Gastrocnemius medialis (tissue), 4 donors: ENCODE measurements at regions not wholly inside any gene's neighbourhood (a gene's known extent, or its start where the extent isn't known, plus 50 kb on each side); places are given as distances from the start of the nearest gene placed in this dataset.

Experiments
- ATAC-seq, 2 donors: fragments of 150-250 bp; one replicate each; pipeline ENCODE4 v1.9.1; 2016
- DNase-seq, 2 donors: peaks; one replicate each; pipeline ENCODE4 v3.0.0-alpha.2; 2019
- H3K27ac ChIP-seq, 4 donors: fragments of 200-600 bp; sonication (generic); 1 replicate in 1 of 4; 2 replicates in 3 of 4; pipeline ENCODE4 v1.5.1; 2016 to 2018; ENCODE audit warnings: mild to moderate bottlenecking in 2 of 4, moderate library complexity in 1 of 4
- H3K27me3 ChIP-seq, 3 donors: fragments of 200-600 bp; sonication (generic) in 2 of 3; 1 replicate in 1 of 3; 2 replicates in 2 of 3; pipeline versions ENCODE4 v1.5.1 to v1.6.0; 2016 to 2019; ENCODE audit warnings: mild to moderate bottlenecking in 1 of 3, moderate library complexity in 1 of 3
- H3K36me3 ChIP-seq, 2 donors: fragments of 200-600 bp; sonication (generic) in 1 of 2; one replicate each; pipeline ENCODE4 v1.5.1; 2017 to 2018
- H3K4me1 ChIP-seq, 2 donors: fragments of 200-600 bp; sonication (generic) in 1 of 2; one replicate each; pipeline ENCODE4 v1.5.1; 2016 to 2017; ENCODE audit warnings: mild to moderate bottlenecking in 2 of 2
- H3K4me3 ChIP-seq, 4 donors: fragments of 200-600 bp; sonication (generic) in 3 of 4; 1 replicate in 1 of 4; 2 replicates in 3 of 4; pipeline ENCODE4 v1.5.1; 2016 to 2019; ENCODE audit warnings: mild to moderate bottlenecking in 2 of 4
- H3K9me3 ChIP-seq, 3 donors: fragments of 200-600 bp; sonication (generic) in 2 of 3; 1 replicate in 1 of 3; 2 replicates in 2 of 3; pipeline ENCODE4 v1.5.1; 2016 to 2019
- CTCF ChIP-seq, 5 experiments: fragments of 450-650 bp in 3 of 5; fragments of 200-600 bp in 2 of 5; sonication (generic) in 2 of 5; IDR thresholded peaks in 4 of 5; conservative IDR thresholded peaks in 1 of 5; 1 replicate in 4 of 5; 2 replicates in 1 of 5; pipeline ENCODE4 v1.5.1; 2016 to 2019; ENCODE audit warnings: antibody characterized with exemption in 5 of 5, mild to moderate bottlenecking in 3 of 5, moderate library complexity in 3 of 5
- POLR2A ChIP-seq, 2 donors: fragments of 450-650 bp; IDR thresholded peaks; one replicate each; pipeline ENCODE4 v1.6.1; 2017; ENCODE audit warnings: antibody characterized with exemption in 2 of 2, mild to moderate bottlenecking in 2 of 2, moderate library complexity in 2 of 2
- in situ Hi-C, 4 donors: fragments of 200-750 bp; cut with MboI; loops; one replicate each; pipeline versions ENCODE4 v1.15.0 to v1.8.0; 2017; ENCODE audit warnings: low sequenced_read_pairs in 4 of 4
- intact Hi-C: fragments of 100-400 bp; cut with DNase I; formaldehyde crosslinking; loops from one replicate; pipeline ENCODE4 v1.15.1; 2023; ENCODE audit warnings: low total_unique reads

- Histone ChIP-seq H3K4me1 (no peaks in the 10 kb centered on the region), H3K27me3 (no peaks in the 10 kb centered on the region), H3K36me3 (no peaks in the 10 kb centered on the region), H3K27ac (no peak overlapping the region), H3K4me3 (no peak overlapping the region), H3K9me3 (no peaks in the 10 kb centered on the region)
- ATAC-seq (no peak), DNase-seq (no peak)
- TF ChIP-seq POLR2A (IDR thresholded peaks at IDR 0.05) (no peak), CTCF (IDR thresholded peaks at IDR 0.05 in 4 of 5, conservative IDR thresholded peaks at IDR 0.05 in 1 of 5) (no peak)
- intact Hi-C loops (no loop called here), in situ Hi-C loops (no loop called here)
These were observed 276.9 kb upstream of the HS3ST5 start for GRCh38 chr6:114619621-114620200.

DNA sequence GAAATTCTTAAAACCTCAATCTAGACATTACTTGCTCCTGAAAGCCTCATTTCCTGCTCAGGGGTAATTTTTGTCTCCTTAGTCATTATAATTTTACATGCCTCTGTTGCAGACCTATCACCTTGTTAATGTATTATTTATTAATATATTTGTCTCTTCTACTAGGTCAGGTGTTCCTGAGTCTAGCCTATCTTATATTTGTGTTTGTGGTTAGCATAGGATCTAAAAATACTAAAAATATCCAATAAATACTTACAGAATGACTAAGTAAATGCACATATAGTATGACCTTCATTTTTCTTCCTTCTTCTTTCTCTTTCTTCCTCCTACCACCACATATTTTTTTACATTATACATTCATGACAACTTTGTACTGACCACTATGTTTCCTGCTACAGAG, 268.9 kb upstream of the HS3ST5 start:
- Histone ChIP-seq H3K27me3 (no peaks in the 10 kb centered on the region), H3K4me1 (no peaks in the 10 kb centered on the region), H3K4me3 (no peak overlapping the region), H3K9me3 (no peaks in the 10 kb centered on the region), H3K36me3 (no peaks in the 10 kb centered on the region), H3K27ac (no peak overlapping the region)
- no peak for DNase-seq
- intact Hi-C loops = no loop called here
- in situ Hi-C loops = no loop called here
- ATAC-seq = no peak
- no peak for TF ChIP-seq POLR2A (IDR thresholded peaks at IDR 0.05)
- TF ChIP-seq CTCF (IDR thresholded peaks at IDR 0.05 in 4 of 5, conservative IDR thresholded peaks at IDR 0.05 in 1 of 5) = no peak

DNA sequence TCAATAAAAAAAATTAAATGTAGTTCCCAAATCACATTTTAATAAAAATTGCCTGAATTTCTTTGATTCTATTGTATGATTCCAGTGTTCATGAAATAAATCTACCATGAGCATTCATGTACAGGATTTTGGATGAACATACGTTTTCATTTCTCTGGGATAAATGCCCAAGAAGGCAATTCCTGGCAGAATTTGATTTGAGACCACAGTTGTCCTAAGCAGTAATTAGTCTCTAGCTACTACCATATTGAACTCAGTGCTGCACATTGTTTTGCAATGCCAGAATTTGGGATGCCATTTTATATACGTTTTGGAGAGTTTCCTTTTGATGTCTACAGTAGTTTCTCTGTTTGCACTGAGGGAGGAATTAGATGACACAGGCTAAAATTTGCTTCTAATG, 265.3 kb upstream of the HS3ST5 start:
- in situ Hi-C loops (no loop called here), intact Hi-C loops (no loop called here)
- Histone ChIP-seq H3K4me3 (no peak overlapping the region), H3K4me1 (no peaks in the 10 kb centered on the region), H3K36me3 (no peaks in the 10 kb centered on the region), H3K27ac (no peak overlapping the region), H3K27me3 (no peaks in the 10 kb centered on the region), H3K9me3 (no peaks in the 10 kb centered on the region)
- DNase-seq (no peak), ATAC-seq (no peak)
- TF ChIP-seq POLR2A (IDR thresholded peaks at IDR 0.05) = no peak
- no peak for TF ChIP-seq CTCF (IDR thresholded peaks at IDR 0.05 in 4 of 5, conservative IDR thresholded peaks at IDR 0.05 in 1 of 5)

GRCh38 chr6:114605656-114606055, 262.8 kb upstream of the HS3ST5 start:
- Histone ChIP-seq H3K27ac (no peak overlapping the region), H3K9me3 (no peaks in the 10 kb centered on the region), H3K4me3 (no peak overlapping the region), H3K27me3 (no peaks in the 10 kb centered on the region), H3K4me1 (no peaks in the 10 kb centered on the region), H3K36me3 (no peaks in the 10 kb centered on the region)
- intact Hi-C loops (no loop called here), in situ Hi-C loops (no loop called here)
- no peak for ATAC-seq
- DNase-seq = no peak
- TF ChIP-seq CTCF (IDR thresholded peaks at IDR 0.05 in 4 of 5, conservative IDR thresholded peaks at IDR 0.05 in 1 of 5) (no peak), POLR2A (IDR thresholded peaks at IDR 0.05) (no peak)

DNA sequence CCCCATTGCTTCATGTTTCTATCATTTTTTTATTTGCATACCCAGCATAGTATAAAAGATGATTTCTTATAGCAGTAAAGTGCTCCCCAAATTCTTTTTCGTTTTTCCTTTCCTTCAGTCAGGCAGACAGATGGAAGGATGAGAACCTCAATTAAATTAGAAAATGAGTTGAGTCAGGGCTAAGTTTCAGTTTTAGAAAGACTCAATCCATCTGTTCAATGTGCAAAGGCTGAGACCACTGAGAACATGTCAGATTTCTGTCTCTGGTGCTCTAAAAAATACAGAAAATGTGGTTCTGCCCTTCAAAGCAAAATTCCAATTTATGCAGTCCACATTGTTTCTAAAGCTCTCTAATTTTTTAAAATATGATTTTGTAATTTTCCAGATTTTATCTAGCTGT, 257.6 kb upstream of the HS3ST5 start:
- DNase-seq = no peak
- no peaks in the 10 kb centered on the region for H3K27me3 ChIP-seq
- H3K4me3 ChIP-seq = no peak overlapping the region
- in situ Hi-C loops = no loop called here
- H3K27ac ChIP-seq = no peak overlapping the region
- intact Hi-C loops = no loop called here
- no peaks in the 10 kb centered on the region for H3K4me1 ChIP-seq
- no peaks in the 10 kb centered on the region for H3K36me3 ChIP-seq
- ATAC-seq = no peak
- no peaks in the 10 kb centered on the region for H3K9me3 ChIP-seq
- no peak for TF ChIP-seq CTCF (IDR thresholded peaks at IDR 0.05 in 4 of 5, conservative IDR thresholded peaks at IDR 0.05 in 1 of 5)
- no peak for TF ChIP-seq POLR2A (IDR thresholded peaks at IDR 0.05)
